ENCODE measurements at regions not wholly inside any gene's neighbourhood (a gene's known extent, or its start where the extent isn't known, plus 50 kb on each side); places are given as distances from the start of the nearest gene placed in this dataset.
"Not testable (repeated sequence)": the region's sequence is repeated elsewhere in the genome, so short reads cannot be mapped to it uniquely, and the experiment has no call there.

GRCh38 chr1:47645151-47645550 is 207.3 kb downstream of the FOXD2 start:
- intact Hi-C loops (cut with micrococcal nuclease) = no loop called here
- DNase-seq (no peak), ATAC-seq (no peak)

GRCh38 chr1:47646676-47647075 is 208.8 kb downstream of the FOXD2 start:
- DNase-seq (no peak), ATAC-seq (no peak)

GRCh38 chr1:47647327-47647845 is 209.5 kb downstream of the FOXD2 start:
- DNase-seq (no peak), ATAC-seq (no peak)
- intact Hi-C loops (cut with micrococcal nuclease) = no loop called here

More at GRCh38 chr1:47646676-47647075, 208.8 kb downstream of the FOXD2 start:
- intact Hi-C loops (cut with micrococcal nuclease) = no loop called here

GRCh38 chr1:47650205-47650604 is 212.4 kb downstream of the FOXD2 start:
- intact Hi-C loops (cut with micrococcal nuclease) = no loop called here
- no peak for ATAC-seq
- no peak for DNase-seq

GRCh38 chr1:47650611-47651010 is 212.8 kb downstream of the FOXD2 start:
- no peak for ATAC-seq
- intact Hi-C loops (cut with micrococcal nuclease) = no loop called here
- no peak for DNase-seq

- ATAC-seq (peak; percentile 56), DNase-seq (no peak)
- intact Hi-C loops (cut with micrococcal nuclease) = no loop called here
Observed at GRCh38 chr1:47651311-47652089, 213.7 kb downstream of the FOXD2 start.

- no peak for ATAC-seq
- intact Hi-C loops (cut with micrococcal nuclease) = no loop called here
- DNase-seq = no peak
Observed at GRCh38 chr1:47655521-47656300, 217.9 kb downstream of the FOXD2 start.

- peak; percentile 55 for DNase-seq
Observed at GRCh38 chr1:47656719-47657685, 219.2 kb downstream of the FOXD2 start.

GRCh38 chr1:47658161-47658920 is 220.5 kb downstream of the FOXD2 start:
- ATAC-seq (no peak), DNase-seq (no peak)
- intact Hi-C loops (cut with micrococcal nuclease) = no loop called here

More at GRCh38 chr1:47656719-47657685, 219.2 kb downstream of the FOXD2 start:
- intact Hi-C loops (cut with micrococcal nuclease) = no loop called here
- ATAC-seq = peak; percentile 75

- intact Hi-C loops (cut with micrococcal nuclease) = no loop called here
- DNase-seq = no peak
- ATAC-seq = no peak
Observed at GRCh38 chr1:47659146-47659545, 221.3 kb downstream of the FOXD2 start.

- DNase-seq = no peak
- intact Hi-C loops (cut with micrococcal nuclease) = no loop called here
- ATAC-seq = no peak
Observed at GRCh38 chr1:47660622-47661021, 222.8 kb downstream of the FOXD2 start.

- ATAC-seq (no peak), DNase-seq (no peak)
- intact Hi-C loops (cut with micrococcal nuclease) = no loop called here
Observed at GRCh38 chr1:47661040-47661439, 223.2 kb downstream of the FOXD2 start.

GRCh38 chr1:47662068-47662467 is 224.2 kb downstream of the FOXD2 start:
- DNase-seq (no peak), ATAC-seq (no peak)
- intact Hi-C loops (cut with micrococcal nuclease) = no loop called here

- DNase-seq (no peak), ATAC-seq (no peak)
- intact Hi-C loops (cut with micrococcal nuclease) = no loop called here
Observed at GRCh38 chr1:47663286-47663685, 225.4 kb downstream of the FOXD2 start.

- intact Hi-C loops (cut with micrococcal nuclease) = no loop called here
Observed at GRCh38 chr1:47664356-47664755, 226.5 kb downstream of the FOXD2 start.

GRCh38 chr1:47664896-47665295 is 227.1 kb downstream of the FOXD2 start:
- ATAC-seq; DNase-seq; intact Hi-C loops (cut with micrococcal nuclease): not testable (repeated sequence)

More at GRCh38 chr1:47664356-47664755, 226.5 kb downstream of the FOXD2 start:
- no peak for DNase-seq
- ATAC-seq = no peak

GRCh38 chr1:47669081-47669585 is 231.3 kb downstream of the FOXD2 start:
- no peak for ATAC-seq
- intact Hi-C loops (cut with micrococcal nuclease) = no loop called here
- DNase-seq = no peak

GRCh38 chr1:47672622-47673021 is 234.8 kb downstream of the FOXD2 start:
- DNase-seq = no peak
- ATAC-seq = no peak
- intact Hi-C loops (cut with micrococcal nuclease) = no loop called here

Measured in left ventricle myocardium superior (tissue), 1 donor.